HEK293T (cell line): ENCODE measurements at regions not wholly inside any gene's neighbourhood (a gene's known extent, or its start where the extent isn't known, plus 50 kb on each side); places are given as distances from the start of the nearest gene placed in this dataset.

Experiments used
- ARNT ChIP-seq: fragments of 450-650 bp; IDR thresholded peaks from 2 replicates; pipeline ENCODE4 v1.6.1; 2017; ENCODE audit warnings: mild to moderate bottlenecking
- BHLHE40 ChIP-seq: fragments of 450-650 bp; IDR thresholded peaks from 2 replicates; pipeline ENCODE4 v1.6.1; 2016; ENCODE audit warnings: mild to moderate bottlenecking, moderate library complexity, borderline replicate concordance
- FOXK2 ChIP-seq: fragments of 450-650 bp; IDR thresholded peaks from 2 replicates; pipeline ENCODE4 v1.6.1; 2016; ENCODE audit warnings: mild to moderate bottlenecking
- PKNOX1 ChIP-seq: fragments of 450-650 bp; IDR thresholded peaks from 2 replicates; pipeline ENCODE4 v1.6.1; 2016
- SP1 ChIP-seq: fragments of 450-650 bp; IDR thresholded peaks from 2 replicates; pipeline ENCODE4 v1.6.1; 2017
- SUZ12 ChIP-seq: fragments of 450-650 bp; IDR thresholded peaks from 2 replicates; pipeline ENCODE4 v1.6.1; 2016; ENCODE audit warnings: mild to moderate bottlenecking

GRCh38 chr11:114987186-114987760 lies 308.9 kb downstream of the NXPE2 start:
- TF ChIP-seq ARNT (no peak), FOXK2 (no peak), BHLHE40 (no peak), PKNOX1 (no peak), SUZ12 (no peak), SP1 (no peak)
